Transverse colon (tissue), 3 donors: ENCODE measurements at regions not wholly inside any gene's neighbourhood (a gene's known extent, or its start where the extent isn't known, plus 50 kb on each side); places are given as distances from the start of the nearest gene placed in this dataset.

Source experiments
- POLR2A ChIP-seq: fragments of 450-650 bp; IDR thresholded peaks from one replicate; pipeline ENCODE4 v1.6.1; 2016; ENCODE audit warnings: antibody characterized with exemption, mild to moderate bottlenecking, moderate library complexity
- TF ChIP-seq, protein P1 (sequence below), 5 experiments: fragments of 200-600 bp in 3 of 5; fragments of 450-650 bp in 2 of 5; sonication (generic) in 3 of 5; IDR thresholded peaks; 1 replicate in 2 of 5; 2 replicates in 3 of 5; pipeline ENCODE4 v1.5.1; 2016 to 2017; ENCODE audit warnings: antibody characterized with exemption in 5 of 5, inconsistent platforms in 3 of 5, mild to moderate bottlenecking in 2 of 5, moderate library complexity in 1 of 5

DNA sequence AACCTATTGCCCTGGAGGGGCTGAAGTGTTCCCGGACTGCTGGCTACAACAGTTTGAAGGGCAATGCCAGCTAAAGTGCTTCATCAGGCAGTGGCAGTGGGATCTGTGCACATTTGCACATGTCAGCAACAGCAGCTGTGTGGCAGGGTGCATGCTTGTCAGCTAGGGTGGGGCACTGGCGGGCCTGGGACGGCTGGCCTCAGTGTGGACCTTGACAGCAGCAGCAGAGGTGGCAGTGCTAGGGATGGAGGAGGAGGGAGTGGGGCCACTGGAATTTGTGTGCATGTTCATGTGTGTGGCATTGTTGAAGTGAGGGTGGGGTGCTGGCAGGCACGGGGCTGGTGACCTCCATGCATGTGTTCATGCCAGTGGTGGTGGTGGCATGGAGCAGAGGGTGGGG lies 203.3 kb upstream of the HS3ST4 start:
- TF ChIP-seq POLR2A, result no peak
- TF ChIP-seq, protein P1, sequence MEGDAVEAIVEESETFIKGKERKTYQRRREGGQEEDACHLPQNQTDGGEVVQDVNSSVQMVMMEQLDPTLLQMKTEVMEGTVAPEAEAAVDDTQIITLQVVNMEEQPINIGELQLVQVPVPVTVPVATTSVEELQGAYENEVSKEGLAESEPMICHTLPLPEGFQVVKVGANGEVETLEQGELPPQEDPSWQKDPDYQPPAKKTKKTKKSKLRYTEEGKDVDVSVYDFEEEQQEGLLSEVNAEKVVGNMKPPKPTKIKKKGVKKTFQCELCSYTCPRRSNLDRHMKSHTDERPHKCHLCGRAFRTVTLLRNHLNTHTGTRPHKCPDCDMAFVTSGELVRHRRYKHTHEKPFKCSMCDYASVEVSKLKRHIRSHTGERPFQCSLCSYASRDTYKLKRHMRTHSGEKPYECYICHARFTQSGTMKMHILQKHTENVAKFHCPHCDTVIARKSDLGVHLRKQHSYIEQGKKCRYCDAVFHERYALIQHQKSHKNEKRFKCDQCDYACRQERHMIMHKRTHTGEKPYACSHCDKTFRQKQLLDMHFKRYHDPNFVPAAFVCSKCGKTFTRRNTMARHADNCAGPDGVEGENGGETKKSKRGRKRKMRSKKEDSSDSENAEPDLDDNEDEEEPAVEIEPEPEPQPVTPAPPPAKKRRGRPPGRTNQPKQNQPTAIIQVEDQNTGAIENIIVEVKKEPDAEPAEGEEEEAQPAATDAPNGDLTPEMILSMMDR (IDR thresholded peaks at IDR 0.05), result no peak
